Prostate gland (tissue), 2 donors: ENCODE measurements at regions not wholly inside any gene's neighbourhood (a gene's known extent, or its start where the extent isn't known, plus 50 kb on each side); places are given as distances from the start of the nearest gene placed in this dataset.

Experiments
- DNase-seq: peaks from one replicate; pipeline ENCODE4 v3.0.0-alpha.2; 2019; ENCODE audit warnings: low spot score
- H3K27ac ChIP-seq, 2 donors: fragments of 200-600 bp; sonication (generic); 2 replicates each; pipeline ENCODE4 v1.5.1; 2017 to 2019
- H3K27me3 ChIP-seq: fragments of 200-600 bp; sonication (generic); replicated peaks from 2 replicates; pipeline ENCODE4 v1.5.1; 2019; ENCODE audit not compliant: insufficient read depth
- H3K36me3 ChIP-seq, 2 donors: fragments of 200-600 bp; sonication (generic); 1 replicate in 1 of 2; 2 replicates in 1 of 2; pipeline versions ENCODE4 v1.5.1 to v1.8.1; 2017 to 2019
- H3K4me1 ChIP-seq: fragments of 200-600 bp; sonication (generic); replicated peaks from 2 replicates; pipeline ENCODE4 v1.5.1; 2019
- H3K4me3 ChIP-seq, 2 donors: fragments of 200-600 bp; sonication (generic); 2 replicates each; pipeline ENCODE4 v1.5.1; 2017 to 2019
- H3K9me3 ChIP-seq: fragments of 200-600 bp; sonication (generic); 2 replicates; pipeline ENCODE4 v1.5.1; 2017
- POLR2A ChIP-seq: fragments of 450-650 bp; IDR thresholded peaks from one replicate; pipeline ENCODE4 v1.6.1; 2016; ENCODE audit warnings: antibody characterized with exemption, mild to moderate bottlenecking
- POLR2AphosphoS5 ChIP-seq: sonication (generic); formaldehyde crosslinking; IDR thresholded peaks from one replicate; pipeline ENCODE4 v1.6.1; 2017; ENCODE audit warnings: antibody characterized with exemption
- WGBS: methylation state at CpG from one replicate; pipeline ENCODE4 v1.1.5; 2018; 5-methylcytosine and 5-hydroxymethylcytosine counted together
- intact Hi-C: fragments of 100-400 bp; cut with DNase I; formaldehyde crosslinking; loops from one replicate; pipeline ENCODE4 v1.14.2; 2022
- TF ChIP-seq, protein P1 (sequence below), 4 experiments: fragments of 200-600 bp in 2 of 4; fragments of 450-650 bp in 2 of 4; sonication (generic) in 2 of 4; IDR thresholded peaks; 1 replicate in 3 of 4; 2 replicates in 1 of 4; pipeline ENCODE4 v1.5.1; 2016 to 2019; ENCODE audit warnings: antibody characterized with exemption in 4 of 4, mild to moderate bottlenecking in 2 of 4, moderate library complexity in 2 of 4

DNA sequence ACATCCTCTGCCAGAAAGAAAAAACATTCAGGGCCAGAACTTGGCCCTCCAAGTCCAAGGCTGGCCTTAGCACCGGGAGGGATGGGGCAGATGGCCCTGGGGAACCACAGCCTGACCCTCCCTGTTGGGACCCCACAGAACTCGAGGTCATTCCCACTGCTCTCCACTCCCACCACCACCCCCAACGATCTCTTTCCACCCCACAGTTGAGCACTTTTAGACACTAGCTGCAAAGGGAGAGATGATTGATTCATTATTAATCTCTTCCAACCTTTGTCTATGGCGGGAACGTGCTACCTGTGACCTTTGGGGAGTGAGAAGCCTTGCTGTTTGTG, 869.7 kb downstream of the BRD1 start:
- peak; percentile 0 for DNase-seq
- 87% methylated on average over 5 of the region's 5 CpGs for WGBS
- H3K36me3 ChIP-seq, result no peaks in the 10 kb centered on the region
- no peak overlapping the region for H3K4me3 ChIP-seq
- no peaks in the 10 kb centered on the region for H3K9me3 ChIP-seq
- no peaks in the 10 kb centered on the region for H3K4me1 ChIP-seq
- no peak overlapping the region for H3K27ac ChIP-seq
- intact Hi-C loops, result no loop called here
- H3K27me3 ChIP-seq, result peaks cover 7% of the 10 kb centered on the region
- TF ChIP-seq, protein P1, sequence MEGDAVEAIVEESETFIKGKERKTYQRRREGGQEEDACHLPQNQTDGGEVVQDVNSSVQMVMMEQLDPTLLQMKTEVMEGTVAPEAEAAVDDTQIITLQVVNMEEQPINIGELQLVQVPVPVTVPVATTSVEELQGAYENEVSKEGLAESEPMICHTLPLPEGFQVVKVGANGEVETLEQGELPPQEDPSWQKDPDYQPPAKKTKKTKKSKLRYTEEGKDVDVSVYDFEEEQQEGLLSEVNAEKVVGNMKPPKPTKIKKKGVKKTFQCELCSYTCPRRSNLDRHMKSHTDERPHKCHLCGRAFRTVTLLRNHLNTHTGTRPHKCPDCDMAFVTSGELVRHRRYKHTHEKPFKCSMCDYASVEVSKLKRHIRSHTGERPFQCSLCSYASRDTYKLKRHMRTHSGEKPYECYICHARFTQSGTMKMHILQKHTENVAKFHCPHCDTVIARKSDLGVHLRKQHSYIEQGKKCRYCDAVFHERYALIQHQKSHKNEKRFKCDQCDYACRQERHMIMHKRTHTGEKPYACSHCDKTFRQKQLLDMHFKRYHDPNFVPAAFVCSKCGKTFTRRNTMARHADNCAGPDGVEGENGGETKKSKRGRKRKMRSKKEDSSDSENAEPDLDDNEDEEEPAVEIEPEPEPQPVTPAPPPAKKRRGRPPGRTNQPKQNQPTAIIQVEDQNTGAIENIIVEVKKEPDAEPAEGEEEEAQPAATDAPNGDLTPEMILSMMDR (IDR thresholded peaks at IDR 0.05), result no peak
- TF ChIP-seq POLR2AphosphoS5 (no peak), POLR2A (no peak)

DNA sequence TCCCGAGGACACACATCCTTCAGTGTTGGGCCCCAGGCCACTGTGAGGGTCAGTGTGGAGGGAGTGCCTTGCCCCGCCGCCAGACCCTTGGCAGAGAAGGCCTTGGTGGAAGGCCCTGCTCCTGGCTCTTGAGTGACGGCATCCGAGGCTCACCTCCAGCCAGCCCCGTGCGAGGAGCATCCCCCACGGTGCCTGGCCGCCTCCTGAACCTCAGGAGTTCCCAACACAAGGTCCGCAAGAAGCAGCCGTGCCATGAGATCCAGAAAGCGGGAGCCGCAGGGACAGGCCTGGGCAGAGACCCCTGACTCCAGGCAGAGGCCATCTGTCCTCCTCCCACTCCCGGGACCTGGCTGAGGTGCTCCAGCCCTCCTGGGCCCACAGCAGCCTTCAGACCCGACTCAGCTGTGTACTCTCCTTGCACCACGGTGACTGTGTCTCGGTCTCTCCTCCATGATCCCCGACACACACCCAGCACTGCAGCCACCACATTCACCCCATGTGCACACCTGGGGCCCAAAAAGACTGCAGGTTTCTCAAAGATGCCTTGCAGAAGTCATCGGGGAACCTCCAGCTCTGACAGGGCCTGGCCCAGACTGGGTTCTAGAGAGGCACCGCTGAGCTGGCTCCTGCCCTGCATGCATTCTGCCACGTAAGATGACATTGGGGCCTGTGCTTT, 870.2 kb downstream of the BRD1 start:
- no peaks in the 10 kb centered on the region for H3K9me3 ChIP-seq
- H3K27me3 ChIP-seq, result peaks cover 7% of the 10 kb centered on the region
- peak; percentile 2 for DNase-seq
- TF ChIP-seq, protein P1 (IDR thresholded peaks at IDR 0.05), result no peak
- no peak for TF ChIP-seq POLR2AphosphoS5
- intact Hi-C loops, result no loop called here
- no peak overlapping the region for H3K4me3 ChIP-seq
- H3K36me3 ChIP-seq, result no peaks in the 10 kb centered on the region
- no peaks in the 10 kb centered on the region for H3K4me1 ChIP-seq
- no peak overlapping the region for H3K27ac ChIP-seq
- 90% methylated on average over 21 of the region's 21 CpGs for WGBS

DNA sequence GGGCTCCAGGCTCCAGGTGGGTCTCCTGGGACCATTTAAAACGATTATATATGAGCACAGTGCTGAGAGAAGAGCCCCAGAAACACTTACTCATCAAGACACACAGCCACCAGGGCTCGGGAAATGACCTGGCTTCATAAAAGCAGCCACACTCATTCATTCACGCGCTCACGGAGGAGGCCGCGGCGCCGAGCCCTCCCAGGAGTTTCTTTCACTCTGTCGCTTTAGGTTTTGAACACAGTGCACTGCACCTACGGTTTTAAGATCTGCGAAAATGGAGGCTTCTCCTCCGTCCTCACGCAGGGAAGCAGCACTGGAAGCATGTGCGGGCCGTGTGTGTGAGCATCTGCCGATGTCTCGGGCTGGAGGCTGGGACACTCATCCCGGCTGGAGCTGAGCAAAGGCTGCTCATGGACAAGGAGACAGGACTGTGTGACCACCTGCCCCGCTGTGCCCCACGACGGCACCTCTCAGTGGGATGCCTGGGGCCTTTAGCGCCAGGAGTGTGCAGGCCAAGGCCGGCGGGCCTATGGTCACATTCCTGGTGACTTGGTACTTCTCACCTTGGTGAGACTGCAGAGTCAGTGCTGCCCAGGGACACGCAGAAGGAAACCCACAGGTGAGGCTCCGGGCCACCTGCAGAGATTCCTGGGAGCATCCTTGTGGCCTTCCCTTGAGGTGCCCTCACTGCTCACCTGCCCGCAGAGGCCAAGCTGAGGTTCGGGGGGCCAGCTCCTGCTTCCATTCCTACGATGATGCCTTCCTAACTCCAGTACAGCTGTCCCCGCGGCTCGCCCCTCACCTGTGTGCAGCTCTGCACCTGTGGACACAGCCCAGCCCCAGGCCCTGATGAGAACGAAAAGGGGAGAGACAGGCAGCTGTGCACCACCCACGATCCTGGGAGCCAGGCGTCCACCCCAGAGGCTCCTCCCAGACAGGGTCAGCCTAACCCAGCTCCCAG, 872.0 kb downstream of the BRD1 start:
- WGBS, result 75% methylated on average over 36 of the region's 36 CpGs
- peak; percentile 3 for DNase-seq
- no peaks in the 10 kb centered on the region for H3K27me3 ChIP-seq
- no peak overlapping the region for H3K4me3 ChIP-seq
- H3K36me3 ChIP-seq, result no peaks in the 10 kb centered on the region
- intact Hi-C loops, result no loop called here
- H3K9me3 ChIP-seq, result no peaks in the 10 kb centered on the region
- no peak for TF ChIP-seq POLR2A
- TF ChIP-seq, protein P1 (IDR thresholded peaks at IDR 0.05), result no peak
- no peak for TF ChIP-seq POLR2AphosphoS5
- H3K4me1 ChIP-seq, result no peaks in the 10 kb centered on the region
- no peak overlapping the region for H3K27ac ChIP-seq

DNA sequence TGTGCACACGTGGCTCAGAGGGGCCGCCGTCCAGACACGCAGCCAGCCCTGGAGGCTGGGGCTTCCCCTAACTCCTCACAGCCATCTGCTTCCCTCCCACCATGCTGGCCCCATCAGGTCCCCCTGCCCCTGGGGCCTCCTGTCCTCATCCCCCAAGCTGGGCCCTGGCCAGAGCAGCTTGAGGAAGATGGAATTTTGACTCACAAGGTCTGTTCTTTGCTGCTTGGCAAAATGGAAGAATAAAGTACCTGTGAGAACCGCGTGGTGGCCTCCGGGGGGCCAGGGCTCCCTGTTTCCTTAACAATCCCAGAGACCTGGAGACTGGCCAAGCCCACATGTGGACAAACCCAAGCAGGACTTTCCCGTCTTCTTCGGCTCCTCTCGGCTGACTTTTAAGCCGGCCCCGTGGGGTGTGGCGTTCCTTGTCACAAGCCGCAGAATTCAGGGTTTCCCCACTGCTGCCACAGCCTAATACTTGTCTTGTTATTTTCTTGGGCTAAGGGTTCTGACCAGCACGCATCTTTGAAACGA, 872.8 kb downstream of the BRD1 start:
- DNase-seq, result peak; percentile 7
- no peaks in the 10 kb centered on the region for H3K9me3 ChIP-seq
- no peaks in the 10 kb centered on the region for H3K36me3 ChIP-seq
- no peak for TF ChIP-seq POLR2A
- TF ChIP-seq POLR2AphosphoS5, result no peak
- TF ChIP-seq, protein P1 (IDR thresholded peaks at IDR 0.05), result no peak
- intact Hi-C loops, result no loop called here
- H3K27me3 ChIP-seq, result peaks cover 3% of the 10 kb centered on the region
- 19% methylated on average over 16 of the region's 16 CpGs for WGBS
- H3K4me3 ChIP-seq, result no peak overlapping the region
- no peak overlapping the region for H3K27ac ChIP-seq
- no peaks in the 10 kb centered on the region for H3K4me1 ChIP-seq
